Nephron progenitor cell (in vitro differentiated cells): ENCODE measurements at regions not wholly inside any gene's neighbourhood (a gene's known extent, or its start where the extent isn't known, plus 50 kb on each side); places are given as distances from the start of the nearest gene placed in this dataset.

Source experiments
- DNase-seq: peaks from one replicate; pipeline ENCODE4 v3.0.0; 2021
- H3K27ac Mint-ChIP-seq: 2 replicates; pipeline ENCODE4 v1.8.0; 2021; ENCODE audit warnings: mild to moderate bottlenecking, moderate library complexity, mixed read lengths
- H3K27me3 Mint-ChIP-seq: 2 replicates; pipeline ENCODE4 v1.8.0; 2021; ENCODE audit warnings: mild to moderate bottlenecking, low read depth, mixed read lengths; ENCODE audit not compliant: poor library complexity
- H3K36me3 Mint-ChIP-seq: 2 replicates; pipeline ENCODE4 v1.8.0; 2021; ENCODE audit warnings: low read depth, mixed read lengths
- H3K4me1 Mint-ChIP-seq: 2 replicates; pipeline ENCODE4 v1.8.0; 2021; ENCODE audit warnings: mixed read lengths
- H3K4me3 Mint-ChIP-seq: 2 replicates; pipeline ENCODE4 v1.8.0; 2021; ENCODE audit warnings: mild to moderate bottlenecking, moderate library complexity, mixed read lengths
- H3K9me3 Mint-ChIP-seq: 2 replicates; pipeline ENCODE4 v1.8.0; 2021; ENCODE audit warnings: mild to moderate bottlenecking, moderate library complexity, mixed read lengths
- TF ChIP-seq, protein P1 (sequence below): fragments of 200-600 bp; sonication (generic); IDR thresholded peaks from 2 replicates; pipeline ENCODE4 v1.5.0; 2021; ENCODE audit warnings: antibody characterized with exemption

DNA sequence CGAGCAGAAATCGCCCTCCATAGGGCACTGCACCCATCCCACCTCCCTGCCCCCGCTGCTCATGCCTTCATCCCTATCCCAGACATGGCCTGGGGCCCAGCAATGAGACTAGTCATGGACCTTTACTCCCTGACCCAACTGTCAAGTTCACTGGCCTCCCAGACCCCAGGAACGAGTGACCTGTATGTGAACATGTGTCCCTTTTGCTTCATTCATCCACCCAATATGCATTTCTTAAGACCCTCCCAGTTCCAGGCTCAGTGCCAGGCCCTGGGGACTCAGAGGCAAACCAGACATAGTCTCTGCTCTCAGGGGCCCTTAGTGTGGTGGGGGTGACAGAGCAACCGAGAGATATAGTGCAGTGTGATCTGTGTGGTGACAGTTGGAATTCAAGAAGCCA lies 67.0 kb downstream of the EFNB1 start:
- Mint-ChIP-seq H3K27ac (peak overlapping the region; percentile 73), H3K27me3 (peaks cover 28% of the 10 kb centered on the region), H3K9me3 (peaks cover 46% of the 10 kb centered on the region), H3K36me3 (peaks cover 4% of the 10 kb centered on the region), H3K4me3 (no peak overlapping the region), H3K4me1 (peaks cover 57% of the 10 kb centered on the region)
- DNase-seq, result no peak
- TF ChIP-seq, protein P1, sequence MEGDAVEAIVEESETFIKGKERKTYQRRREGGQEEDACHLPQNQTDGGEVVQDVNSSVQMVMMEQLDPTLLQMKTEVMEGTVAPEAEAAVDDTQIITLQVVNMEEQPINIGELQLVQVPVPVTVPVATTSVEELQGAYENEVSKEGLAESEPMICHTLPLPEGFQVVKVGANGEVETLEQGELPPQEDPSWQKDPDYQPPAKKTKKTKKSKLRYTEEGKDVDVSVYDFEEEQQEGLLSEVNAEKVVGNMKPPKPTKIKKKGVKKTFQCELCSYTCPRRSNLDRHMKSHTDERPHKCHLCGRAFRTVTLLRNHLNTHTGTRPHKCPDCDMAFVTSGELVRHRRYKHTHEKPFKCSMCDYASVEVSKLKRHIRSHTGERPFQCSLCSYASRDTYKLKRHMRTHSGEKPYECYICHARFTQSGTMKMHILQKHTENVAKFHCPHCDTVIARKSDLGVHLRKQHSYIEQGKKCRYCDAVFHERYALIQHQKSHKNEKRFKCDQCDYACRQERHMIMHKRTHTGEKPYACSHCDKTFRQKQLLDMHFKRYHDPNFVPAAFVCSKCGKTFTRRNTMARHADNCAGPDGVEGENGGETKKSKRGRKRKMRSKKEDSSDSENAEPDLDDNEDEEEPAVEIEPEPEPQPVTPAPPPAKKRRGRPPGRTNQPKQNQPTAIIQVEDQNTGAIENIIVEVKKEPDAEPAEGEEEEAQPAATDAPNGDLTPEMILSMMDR, result no peak

DNA sequence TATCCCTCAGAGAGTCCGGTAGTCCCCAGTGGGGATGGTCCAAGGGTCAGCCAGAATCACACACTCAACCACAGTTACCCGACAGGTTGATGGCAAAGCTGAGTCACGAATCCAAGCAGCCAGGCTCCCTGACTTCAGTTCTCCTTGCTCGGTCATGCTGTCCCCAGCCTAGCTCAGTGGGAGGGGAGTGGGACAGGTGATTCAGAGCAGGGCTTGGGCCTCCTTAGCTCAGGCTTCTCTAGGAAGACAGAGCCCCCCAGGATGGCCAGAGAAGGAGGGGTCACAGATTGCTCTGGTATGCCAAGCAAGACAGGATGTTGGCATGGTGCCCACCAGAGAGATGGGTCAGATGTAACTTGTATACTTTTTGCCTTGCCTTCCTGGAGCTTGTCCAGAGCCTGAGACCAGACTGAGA lies 66.5 kb downstream of the EFNB1 start:
- Mint-ChIP-seq H3K4me1 (peaks cover 57% of the 10 kb centered on the region), H3K36me3 (peaks cover 5% of the 10 kb centered on the region), H3K4me3 (no peak overlapping the region), H3K27ac (no peak overlapping the region), H3K9me3 (peaks cover 44% of the 10 kb centered on the region), H3K27me3 (peaks cover 28% of the 10 kb centered on the region)
- no peak for DNase-seq
- TF ChIP-seq, protein P1, result no peak

DNA sequence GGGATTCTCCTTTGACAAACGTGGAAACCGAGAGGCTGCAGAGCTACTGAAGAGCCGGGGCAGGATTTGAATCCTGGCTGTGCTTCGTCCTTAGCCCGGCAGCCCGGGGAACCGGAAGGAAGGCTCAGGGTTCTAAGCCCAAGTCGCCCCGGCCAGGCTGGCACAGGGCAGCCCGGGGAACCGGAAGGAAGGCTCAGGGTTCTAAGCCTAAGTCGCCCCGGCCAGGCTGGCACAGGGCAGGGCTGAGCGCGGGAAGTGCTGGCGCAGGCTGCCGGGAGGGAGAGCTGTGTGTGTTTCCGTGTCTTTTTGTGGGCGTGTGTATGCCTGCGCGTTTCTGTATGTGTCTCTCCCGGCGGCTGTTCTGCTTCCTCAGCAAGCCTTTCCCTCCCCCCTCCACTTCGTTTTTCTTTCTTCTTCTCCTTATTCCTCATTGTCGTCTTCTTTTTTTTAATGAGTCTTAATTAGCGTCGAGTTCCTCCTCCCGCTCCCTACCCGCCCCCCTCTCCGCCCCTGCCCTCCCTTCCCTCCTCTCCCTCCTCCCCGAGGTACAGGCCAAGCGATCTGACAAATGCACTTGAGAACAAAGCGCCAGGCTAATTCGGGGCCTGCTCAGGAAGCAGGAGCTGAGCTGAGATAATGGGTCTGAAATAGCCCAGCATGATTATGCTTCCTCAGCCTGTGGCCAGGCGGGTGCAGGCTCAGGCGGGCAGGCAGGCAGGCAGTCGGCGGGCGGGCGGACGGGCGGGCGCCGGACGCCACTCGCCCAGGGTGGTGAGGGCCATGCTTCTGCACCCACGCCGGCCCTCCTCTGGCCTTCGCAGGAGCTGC lies 65.9 kb downstream of the EFNB1 start:
- Mint-ChIP-seq H3K9me3 (peaks cover 41% of the 10 kb centered on the region), H3K27me3 (peaks cover 28% of the 10 kb centered on the region), H3K36me3 (peaks cover 5% of the 10 kb centered on the region), H3K4me1 (peaks cover 57% of the 10 kb centered on the region), H3K27ac (no peak overlapping the region), H3K4me3 (peak overlapping the region; percentile 38)
- TF ChIP-seq, protein P1, result no peak
- DNase-seq, result no peak

DNA sequence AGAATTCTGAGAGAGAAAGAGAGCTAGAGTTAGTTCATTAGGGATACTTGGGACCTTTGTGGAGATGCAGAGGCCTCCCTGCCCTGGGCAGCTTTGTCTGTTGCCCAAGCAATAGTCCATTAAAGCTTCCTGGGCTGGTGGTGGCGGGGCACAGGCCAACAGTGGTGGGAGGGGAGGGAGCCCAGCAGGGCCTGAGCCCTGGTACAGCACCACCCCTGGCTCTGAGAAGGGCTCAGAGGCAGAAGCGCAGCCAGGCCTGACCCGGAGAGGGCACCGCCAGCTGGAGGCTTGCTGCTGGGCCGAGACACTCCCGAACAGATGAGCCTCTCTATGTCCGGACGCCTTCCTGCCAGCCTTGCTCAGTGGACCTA lies 65.3 kb downstream of the EFNB1 start:
- peaks cover 28% of the 10 kb centered on the region for H3K27me3 Mint-ChIP-seq
- TF ChIP-seq, protein P1, result no peak
- H3K36me3 Mint-ChIP-seq, result peaks cover 5% of the 10 kb centered on the region
- H3K4me3 Mint-ChIP-seq, result no peak overlapping the region
- H3K9me3 Mint-ChIP-seq, result peaks cover 35% of the 10 kb centered on the region
- no peak overlapping the region for H3K27ac Mint-ChIP-seq
- no peak for DNase-seq
- peaks cover 57% of the 10 kb centered on the region for H3K4me1 Mint-ChIP-seq

DNA sequence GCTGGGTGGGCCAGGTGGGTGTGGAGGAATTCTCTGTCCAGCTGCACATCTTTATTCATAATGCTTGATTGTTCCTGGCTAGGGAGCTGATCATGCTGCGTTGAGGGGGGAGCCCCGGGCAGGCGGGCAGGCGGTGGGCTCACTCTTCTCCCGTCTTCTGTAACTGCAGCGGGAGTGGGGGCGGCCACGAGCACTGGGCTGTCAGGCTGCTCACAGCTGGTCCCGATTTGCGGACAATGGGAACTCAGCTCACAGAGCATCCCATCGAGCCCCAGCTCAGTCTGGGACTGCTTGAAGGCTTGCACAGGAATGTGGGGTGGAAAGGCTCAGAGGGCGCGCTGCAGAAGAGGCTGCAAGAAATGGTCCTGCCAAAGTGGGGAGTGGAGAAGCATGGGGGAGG lies 63.8 kb downstream of the EFNB1 start:
- Mint-ChIP-seq H3K36me3 (peaks cover 5% of the 10 kb centered on the region), H3K4me3 (peak overlapping the region; percentile 46), H3K4me1 (peaks cover 44% of the 10 kb centered on the region), H3K27me3 (peaks cover 28% of the 10 kb centered on the region), H3K9me3 (peaks cover 31% of the 10 kb centered on the region), H3K27ac (no peak overlapping the region)
- TF ChIP-seq, protein P1, result no peak
- DNase-seq, result no peak

DNA sequence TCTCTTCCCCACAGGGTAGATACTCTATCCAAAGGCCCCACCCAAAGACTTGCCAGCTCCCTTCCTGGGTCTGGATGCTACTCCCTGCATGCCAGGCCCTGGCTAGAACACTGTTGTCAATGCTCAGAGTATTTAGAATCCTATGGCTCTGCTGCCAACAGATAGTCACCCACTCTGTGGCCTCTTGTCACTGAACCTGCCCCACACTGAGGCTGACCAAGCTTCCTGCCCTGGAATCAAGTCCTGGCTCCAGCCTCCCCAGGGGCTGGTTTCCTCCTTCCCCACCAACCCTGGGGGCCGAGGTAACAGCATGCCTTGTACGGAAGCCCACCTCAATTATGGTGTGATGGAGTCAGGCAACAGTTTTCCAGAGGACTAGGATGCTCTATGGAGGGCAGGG lies 63.3 kb downstream of the EFNB1 start:
- peaks cover 31% of the 10 kb centered on the region for H3K9me3 Mint-ChIP-seq
- no peak overlapping the region for H3K4me3 Mint-ChIP-seq
- TF ChIP-seq, protein P1, result no peak
- peaks cover 41% of the 10 kb centered on the region for H3K4me1 Mint-ChIP-seq
- H3K27ac Mint-ChIP-seq, result no peak overlapping the region
- peaks cover 27% of the 10 kb centered on the region for H3K27me3 Mint-ChIP-seq
- DNase-seq, result no peak
- H3K36me3 Mint-ChIP-seq, result peaks cover 5% of the 10 kb centered on the region
